Mesenchymal stem cell (in vitro differentiated cells and primary cell): ENCODE measurements at regions not wholly inside any gene's neighbourhood (a gene's known extent, or its start where the extent isn't known, plus 50 kb on each side); places are given as distances from the start of the nearest gene placed in this dataset.
A peak's percentile ranks its signal among the peaks of the same experiment; 100 is the strongest.

Experiments
- DNase-seq: peaks from one replicate; pipeline ENCODE4 v3.0.0-alpha.2; 2013
- H2AFZ ChIP-seq: one replicate; pipeline ENCODE4 v1.6.1; 2013; ENCODE audit warnings: low read depth, mild to moderate bottlenecking, control low read depth, inconsistent platforms, low read length, moderate library complexity
- H2AK5ac ChIP-seq: 2 replicates; pipeline ENCODE4 v1.6.1; 2013; ENCODE audit warnings: low read length, moderate library complexity, mild to moderate bottlenecking, inconsistent platforms; ENCODE audit not compliant: severe bottlenecking
- H2BK120ac ChIP-seq: one replicate; pipeline ENCODE4 v1.6.1; 2013; ENCODE audit warnings: low read depth, mild to moderate bottlenecking, inconsistent platforms, low read length, moderate library complexity
- H2BK12ac ChIP-seq, 2 experiments: one replicate each; pipeline ENCODE4 v1.6.1; 2013; ENCODE audit warnings: inconsistent platforms in 2 of 2, low read length in 2 of 2, mild to moderate bottlenecking in 2 of 2, moderate library complexity in 2 of 2, control low read depth in 1 of 2
- H2BK15ac ChIP-seq: one replicate; pipeline ENCODE4 v1.6.1; 2013; ENCODE audit warnings: mild to moderate bottlenecking, low read depth, inconsistent platforms; ENCODE audit not compliant: poor library complexity, severe bottlenecking
- H2BK5ac ChIP-seq: 2 replicates; pipeline ENCODE4 v1.6.1; 2013; ENCODE audit warnings: low read depth, mild to moderate bottlenecking, low read length, control low read depth, inconsistent platforms; ENCODE audit not compliant: poor library complexity, severe bottlenecking
- H3K14ac ChIP-seq, 2 experiments: one replicate each; pipeline ENCODE4 v1.6.1; 2013; ENCODE audit warnings: inconsistent platforms in 2 of 2, low read length in 2 of 2, control low read depth in 1 of 2, mild to moderate bottlenecking in 1 of 2, moderate library complexity in 1 of 2
- H3K18ac ChIP-seq, 2 experiments: one replicate each; pipeline ENCODE4 v1.6.1; 2013; ENCODE audit warnings: inconsistent platforms in 2 of 2, low read length in 2 of 2, control low read depth in 1 of 2, low read depth in 1 of 2, mild to moderate bottlenecking in 1 of 2
- H3K23ac ChIP-seq, 2 experiments: one replicate each; pipeline ENCODE4 v1.6.1; 2013; ENCODE audit warnings: inconsistent platforms in 2 of 2, low read length in 2 of 2, mild to moderate bottlenecking in 2 of 2, moderate library complexity in 2 of 2, control low read depth in 1 of 2
- H3K27ac ChIP-seq: 2 replicates; pipeline ENCODE4 v1.5.1; 2013; ENCODE audit warnings: mild to moderate bottlenecking, moderate library complexity, low read length, control low read depth, inconsistent platforms; ENCODE audit not compliant: poor library complexity, severe bottlenecking
- H3K27me3 ChIP-seq, 2 experiments: 2 replicates each; pipeline versions ENCODE4 v1.6.1 to v1.7.0; 2013; ENCODE audit warnings: low read length in 2 of 2, mild to moderate bottlenecking in 2 of 2, moderate library complexity in 2 of 2, control low read depth in 1 of 2, inconsistent platforms in 1 of 2; ENCODE audit not compliant: control insufficient read depth in 1 of 2, insufficient read depth in 1 of 2
- H3K36me3 ChIP-seq, 2 experiments: 2 replicates each; pipeline versions ENCODE4 v1.6.1 to v1.7.0; 2013; ENCODE audit warnings: low read length in 2 of 2, control low read depth in 1 of 2, inconsistent platforms in 1 of 2, low read depth in 1 of 2, mild to moderate bottlenecking in 1 of 2; ENCODE audit not compliant: insufficient read depth in 2 of 2, control insufficient read depth in 1 of 2
- H3K4ac ChIP-seq, 2 experiments: one replicate each; pipeline ENCODE4 v1.6.1; 2013; ENCODE audit warnings: inconsistent platforms in 2 of 2, low read length in 2 of 2, mild to moderate bottlenecking in 2 of 2, moderate library complexity in 2 of 2, control low read depth in 1 of 2, low read depth in 1 of 2
- H3K4me1 ChIP-seq: 2 replicates; pipeline ENCODE4 v1.6.1; 2013; ENCODE audit warnings: low read depth, low read length, control low read depth; ENCODE audit not compliant: control insufficient read depth, insufficient read depth
- H3K4me2 ChIP-seq: 2 replicates; pipeline ENCODE4 v1.6.1; 2013; ENCODE audit warnings: low read length, mild to moderate bottlenecking, inconsistent platforms; ENCODE audit not compliant: poor library complexity, severe bottlenecking
- H3K4me3 ChIP-seq, 2 experiments: 2 replicates each; pipeline versions ENCODE4 v1.5.1 to v1.7.0; 2013; ENCODE audit warnings: low read length in 2 of 2, mild to moderate bottlenecking in 2 of 2, control low read depth in 1 of 2, low read depth in 1 of 2; ENCODE audit not compliant: insufficient read depth in 1 of 2
- H3K79me1 ChIP-seq: replicated peaks from 2 replicates; pipeline ENCODE4 v1.6.1; 2013; ENCODE audit warnings: mild to moderate bottlenecking, control low read depth, low read length, inconsistent platforms; ENCODE audit not compliant: poor library complexity, severe bottlenecking
- H3K9ac ChIP-seq: 2 replicates; pipeline ENCODE4 v1.7.0; 2013; ENCODE audit warnings: mild to moderate bottlenecking, low read length, moderate library complexity
- H3K9me3 ChIP-seq: 2 replicates; pipeline ENCODE4 v1.7.0; 2013; ENCODE audit warnings: mild to moderate bottlenecking, low read length; ENCODE audit not compliant: control insufficient read depth
- H4K8ac ChIP-seq: one replicate; pipeline ENCODE4 v1.6.1; 2013; ENCODE audit warnings: inconsistent platforms, mild to moderate bottlenecking, low read length, moderate library complexity
- H4K91ac ChIP-seq: one replicate; pipeline ENCODE4 v1.6.1; 2013; ENCODE audit warnings: mild to moderate bottlenecking, low read length, inconsistent platforms
- WGBS: methylation state at CpG from one replicate; pipeline ENCODE4 v1.1.7; 2013; ENCODE audit warnings: mixed read lengths; 5-methylcytosine and 5-hydroxymethylcytosine counted together

- H2BK120ac ChIP-seq: no peak overlapping the region
- H3K4me3 ChIP-seq: no peak overlapping the region
- H3K23ac ChIP-seq: no peak overlapping the region
- H3K79me1 ChIP-seq: no peaks in the 10 kb centered on the region
- H3K9ac ChIP-seq: no peak overlapping the region
- H2BK5ac ChIP-seq: no peak overlapping the region
- H3K27me3 ChIP-seq: no peaks in the 10 kb centered on the region
- H2BK15ac ChIP-seq: no peak overlapping the region
- H4K91ac ChIP-seq: no peak overlapping the region
- no peak for DNase-seq
- no peak overlapping the region for H2AFZ ChIP-seq
- no peak overlapping the region for H2BK12ac ChIP-seq
- H3K14ac ChIP-seq: no peak overlapping the region
- no peak overlapping the region for H3K27ac ChIP-seq
- H3K4ac ChIP-seq: no peak overlapping the region
- no peaks in the 10 kb centered on the region for H3K4me1 ChIP-seq
- H3K18ac ChIP-seq: no peak overlapping the region
- H2AK5ac ChIP-seq: no peak overlapping the region
- peaks cover 13% of the 10 kb centered on the region for H3K9me3 ChIP-seq
- no peak overlapping the region for H3K4me2 ChIP-seq
- H4K8ac ChIP-seq: no peak overlapping the region
- no peaks in the 10 kb centered on the region for H3K36me3 ChIP-seq
Measured at GRCh38 chr3:40841570-40842109, 316.9 kb downstream of the ZNF621 start.

- no peaks in the 10 kb centered on the region for H3K36me3 ChIP-seq
- no peak overlapping the region for H3K18ac ChIP-seq
- H2BK15ac ChIP-seq: no peak overlapping the region
- H3K9ac ChIP-seq: no peak overlapping the region
- H3K14ac ChIP-seq: no peak overlapping the region
- H4K8ac ChIP-seq: no peak overlapping the region
- no peak overlapping the region for H3K4ac ChIP-seq
- H2BK5ac ChIP-seq: no peak overlapping the region
- H4K91ac ChIP-seq: no peak overlapping the region
- no peak overlapping the region for H2BK12ac ChIP-seq
- WGBS: 90% methylated on average over 11 of the region's 11 CpGs
- H2BK120ac ChIP-seq: no peak overlapping the region
- DNase-seq: no peak
- no peak overlapping the region for H3K4me2 ChIP-seq
- H3K27ac ChIP-seq: no peak overlapping the region
- H3K27me3 ChIP-seq: no peaks in the 10 kb centered on the region
- peaks cover 10% of the 10 kb centered on the region for H3K9me3 ChIP-seq
- H3K4me3 ChIP-seq: no peak overlapping the region
- H3K79me1 ChIP-seq: no peaks in the 10 kb centered on the region
- H3K4me1 ChIP-seq: peaks cover 2% of the 10 kb centered on the region
- no peak overlapping the region for H2AFZ ChIP-seq
- H3K23ac ChIP-seq: no peak overlapping the region
- H2AK5ac ChIP-seq: no peak overlapping the region
Measured at GRCh38 chr3:40842714-40843113, 318.0 kb downstream of the ZNF621 start.

- no peak overlapping the region for H2BK15ac ChIP-seq
- no peak overlapping the region for H2BK12ac ChIP-seq
- peaks cover 10% of the 10 kb centered on the region for H3K9me3 ChIP-seq
- 89% methylated on average over 2 of the region's 2 CpGs for WGBS
- H2BK120ac ChIP-seq: no peak overlapping the region
- H3K4me3 ChIP-seq: no peak overlapping the region
- no peak overlapping the region for H3K9ac ChIP-seq
- no peak overlapping the region for H3K4ac ChIP-seq
- H3K27ac ChIP-seq: no peak overlapping the region
- no peaks in the 10 kb centered on the region for H3K79me1 ChIP-seq
- H4K91ac ChIP-seq: no peak overlapping the region
- H3K27me3 ChIP-seq: no peaks in the 10 kb centered on the region
- H3K18ac ChIP-seq: no peak overlapping the region
- H3K4me2 ChIP-seq: no peak overlapping the region
- peaks cover 5% of the 10 kb centered on the region for H3K4me1 ChIP-seq
- H4K8ac ChIP-seq: no peak overlapping the region
- no peak overlapping the region for H2AFZ ChIP-seq
- DNase-seq: no peak
- no peaks in the 10 kb centered on the region for H3K36me3 ChIP-seq
- no peak overlapping the region for H2AK5ac ChIP-seq
- H2BK5ac ChIP-seq: no peak overlapping the region
- no peak overlapping the region for H3K23ac ChIP-seq
- no peak overlapping the region for H3K14ac ChIP-seq
Measured at GRCh38 chr3:40843208-40843624, 318.5 kb downstream of the ZNF621 start.

- WGBS: 57% methylated on average over 6 of the region's 7 CpGs
- no peaks in the 10 kb centered on the region for H3K27me3 ChIP-seq
- no peak overlapping the region for H4K91ac ChIP-seq
- H3K36me3 ChIP-seq: no peaks in the 10 kb centered on the region
- H2AK5ac ChIP-seq: peak overlapping the region; percentile 46
- H3K4me1 ChIP-seq: peaks cover 5% of the 10 kb centered on the region
- H2BK15ac ChIP-seq: no peak overlapping the region
- no peak overlapping the region for H3K23ac ChIP-seq
- peak overlapping the region; percentile 23 for H3K27ac ChIP-seq
- H3K4me2 ChIP-seq: no peak overlapping the region
- H3K4ac ChIP-seq: no peak overlapping the region
- no peak overlapping the region for H3K14ac ChIP-seq
- H4K8ac ChIP-seq: no peak overlapping the region
- H3K18ac ChIP-seq: no peak overlapping the region
- no peak overlapping the region for H3K4me3 ChIP-seq
- no peaks in the 10 kb centered on the region for H3K79me1 ChIP-seq
- peak; percentile 24 for DNase-seq
- H3K9me3 ChIP-seq: peaks cover 10% of the 10 kb centered on the region
- no peak overlapping the region for H2AFZ ChIP-seq
- peak overlapping the region; percentile 24 for H2BK5ac ChIP-seq
- H2BK12ac ChIP-seq: no peak overlapping the region
- H2BK120ac ChIP-seq: no peak overlapping the region
- H3K9ac ChIP-seq: no peak overlapping the region
Measured at GRCh38 chr3:40843851-40844548, 319.2 kb downstream of the ZNF621 start.
